Activated CD8-positive, alpha-beta memory T cell treated with anti-CD3 and anti-CD28 coated beads, Interleukin-2, amount 10 ng/mL, durations not matched to agents 7 days and 5 days (primary cell): ENCODE measurements at regions not wholly inside any gene's neighbourhood (a gene's known extent, or its start where the extent isn't known, plus 50 kb on each side); places are given as distances from the start of the nearest gene placed in this dataset.

Experiments
- ATAC-seq: fragments of 150-1000 bp; cut with Tn5 transposase; one replicate; pipeline ENCODE4 v1.10.0; 2021; ENCODE audit warnings: moderate library complexity
- CTCF ChIA-PET: fragments of 350-600 bp; sonication (Branson Sonifier 250); formaldehyde crosslinking; loops from one replicate; lab custom pipeline; 2021; ENCODE audit warnings: antibody characterized with exemption; lab: Charles Lee
- DNase-seq: peaks from one replicate; pipeline ENCODE4 v3.0.0-alpha.2; 2020
- H3K27ac Mint-ChIP-seq: one replicate; pipeline ENCODE4 v1.8.0; 2021; ENCODE audit warnings: mild to moderate bottlenecking, mixed read lengths
- H3K27me3 Mint-ChIP-seq: one replicate; pipeline ENCODE4 v1.8.0; 2021; ENCODE audit warnings: mixed read lengths
- H3K36me3 Mint-ChIP-seq: one replicate; pipeline ENCODE4 v1.8.0; 2021; ENCODE audit warnings: mild to moderate bottlenecking, mixed read lengths
- H3K4me1 Mint-ChIP-seq: one replicate; pipeline ENCODE4 v1.8.0; 2021; ENCODE audit warnings: mixed read lengths
- H3K4me3 Mint-ChIP-seq: one replicate; pipeline ENCODE4 v1.8.0; 2021; ENCODE audit warnings: mild to moderate bottlenecking, moderate library complexity, mixed read lengths
- H3K9me3 Mint-ChIP-seq: one replicate; pipeline ENCODE4 v1.8.0; 2022; ENCODE audit warnings: low read depth, mixed read lengths

- DNase-seq: no peak
- no peaks in the 10 kb centered on the region for H3K27me3 Mint-ChIP-seq
- H3K4me3 Mint-ChIP-seq: no peak overlapping the region
- H3K9me3 Mint-ChIP-seq: peaks cover 6% of the 10 kb centered on the region
- no peak overlapping the region for H3K27ac Mint-ChIP-seq
- no peaks in the 10 kb centered on the region for H3K4me1 Mint-ChIP-seq
- CTCF ChIA-PET: no interaction called here
- peaks cover 3% of the 10 kb centered on the region for H3K36me3 Mint-ChIP-seq
- no peak for ATAC-seq
Measured at GRCh38 chr2:62375113-62375420, 130.9 kb downstream of the TMEM17 start.

GRCh38 chr2:62374301-62375112 is 131.5 kb downstream of the TMEM17 start:
- no peak for ATAC-seq
- H3K27ac Mint-ChIP-seq: no peak overlapping the region
- CTCF ChIA-PET: no interaction called here

GRCh38 chr2:62372824-62373223 is 133.2 kb downstream of the TMEM17 start:
- ATAC-seq (no peak), DNase-seq (no peak)
- no peak overlapping the region for H3K4me3 Mint-ChIP-seq
- peaks cover 3% of the 10 kb centered on the region for H3K36me3 Mint-ChIP-seq
- H3K4me1 Mint-ChIP-seq: no peaks in the 10 kb centered on the region
- H3K27me3 Mint-ChIP-seq: no peaks in the 10 kb centered on the region
- H3K27ac Mint-ChIP-seq: no peak overlapping the region
- CTCF ChIA-PET: no interaction called here
- peaks cover 6% of the 10 kb centered on the region for H3K9me3 Mint-ChIP-seq

More at GRCh38 chr2:62374301-62375112, 131.5 kb downstream of the TMEM17 start:
- H3K27me3 Mint-ChIP-seq: no peaks in the 10 kb centered on the region
- DNase-seq: no peak
- no peak overlapping the region for H3K4me3 Mint-ChIP-seq
- peaks cover 3% of the 10 kb centered on the region for H3K36me3 Mint-ChIP-seq
- no peaks in the 10 kb centered on the region for H3K4me1 Mint-ChIP-seq
- peaks cover 6% of the 10 kb centered on the region for H3K9me3 Mint-ChIP-seq

GRCh38 chr2:62370321-62371250 is 135.4 kb downstream of the TMEM17 start:
- Mint-ChIP-seq H3K27ac (no peak overlapping the region), H3K27me3 (no peaks in the 10 kb centered on the region), H3K4me1 (no peaks in the 10 kb centered on the region), H3K36me3 (peaks cover 3% of the 10 kb centered on the region), H3K9me3 (peaks cover 6% of the 10 kb centered on the region), H3K4me3 (no peak overlapping the region)
- CTCF ChIA-PET: interaction anchor here (0.8 kb wide), 1 partner anchor 10 kb away, joined by 4 read pairs; no protein-coding TSS in a partner anchor
- ATAC-seq (no peak), DNase-seq (no peak)

DNA sequence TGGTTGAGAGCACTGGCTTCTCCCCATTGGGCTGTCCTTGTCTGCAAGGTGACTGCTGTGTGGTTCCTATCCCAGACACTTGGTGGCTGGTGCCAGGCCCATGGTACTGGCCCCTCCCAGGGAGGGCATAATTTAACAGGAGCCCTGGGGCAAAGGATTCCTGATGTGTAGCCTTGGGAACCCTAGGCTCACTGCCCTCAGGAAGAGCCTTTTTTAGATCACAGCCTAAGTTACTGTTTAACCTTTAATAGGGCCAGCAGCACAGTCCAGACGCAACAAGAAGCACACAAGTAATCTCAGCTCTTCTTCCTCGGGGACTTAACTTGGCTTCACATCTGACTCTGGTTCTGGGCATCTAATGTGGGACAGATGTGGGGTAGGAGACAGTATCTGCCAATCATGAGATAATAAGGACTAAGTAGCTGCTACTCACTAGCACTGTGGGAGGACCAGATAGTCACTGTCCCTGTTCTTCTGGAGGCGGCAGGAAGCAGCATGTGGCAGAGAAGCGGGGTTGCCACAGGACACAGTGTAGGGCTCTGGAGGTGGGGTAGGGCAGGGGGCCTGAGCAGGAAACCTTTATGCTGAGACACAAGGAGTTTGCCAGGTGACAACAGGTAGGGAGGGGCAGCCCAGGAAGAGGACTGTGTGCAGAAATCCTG is 136.3 kb downstream of the TMEM17 start:
- Mint-ChIP-seq H3K4me3 (no peak overlapping the region), H3K9me3 (peaks cover 6% of the 10 kb centered on the region), H3K27ac (no peak overlapping the region), H3K36me3 (peaks cover 3% of the 10 kb centered on the region), H3K27me3 (no peaks in the 10 kb centered on the region), H3K4me1 (no peaks in the 10 kb centered on the region)
- CTCF ChIA-PET: no interaction called here
- DNase-seq (no peak), ATAC-seq (no peak)

DNA sequence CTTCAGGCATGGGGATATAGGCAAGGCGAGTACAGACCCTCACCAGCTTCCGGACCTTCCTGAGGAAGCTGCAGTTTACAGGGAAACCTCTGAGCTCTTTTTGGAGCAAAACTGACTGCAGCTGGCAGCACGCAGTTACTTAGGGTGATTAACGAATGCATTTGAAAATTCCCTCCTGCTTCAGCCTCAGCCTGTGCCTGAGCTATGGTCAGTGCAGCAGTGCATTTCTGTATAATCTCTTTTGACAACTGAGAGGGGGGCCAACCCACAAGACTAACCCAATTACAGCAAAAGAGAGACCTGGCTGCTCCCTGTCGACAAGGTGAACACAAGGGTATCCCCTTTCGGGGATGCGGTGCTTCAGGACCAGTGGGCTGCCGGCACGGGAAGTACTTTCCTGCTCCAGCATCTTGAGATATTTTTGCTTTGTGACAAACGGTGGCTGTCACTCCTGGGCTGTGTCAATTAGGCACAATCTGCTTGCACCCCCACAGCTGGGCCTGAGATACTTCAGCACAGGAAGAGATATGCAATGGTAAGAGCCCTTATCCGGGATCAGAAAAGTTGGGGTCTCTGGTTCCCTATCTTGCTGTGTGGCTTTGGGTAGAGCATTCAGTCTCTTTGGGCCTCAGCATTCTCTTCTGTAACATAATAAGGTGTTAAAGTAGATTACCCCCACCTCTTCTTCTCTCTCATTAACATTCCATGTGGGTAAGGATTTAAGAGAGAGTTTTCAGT is 141.0 kb downstream of the TMEM17 start:
- no peak overlapping the region for H3K27ac Mint-ChIP-seq
- no peaks in the 10 kb centered on the region for H3K27me3 Mint-ChIP-seq
- no peak overlapping the region for H3K4me3 Mint-ChIP-seq
- CTCF ChIA-PET: no interaction called here
- no peaks in the 10 kb centered on the region for H3K36me3 Mint-ChIP-seq
- DNase-seq: no peak
- H3K9me3 Mint-ChIP-seq: no peaks in the 10 kb centered on the region
- ATAC-seq: no peak
- no peaks in the 10 kb centered on the region for H3K4me1 Mint-ChIP-seq

DNA sequence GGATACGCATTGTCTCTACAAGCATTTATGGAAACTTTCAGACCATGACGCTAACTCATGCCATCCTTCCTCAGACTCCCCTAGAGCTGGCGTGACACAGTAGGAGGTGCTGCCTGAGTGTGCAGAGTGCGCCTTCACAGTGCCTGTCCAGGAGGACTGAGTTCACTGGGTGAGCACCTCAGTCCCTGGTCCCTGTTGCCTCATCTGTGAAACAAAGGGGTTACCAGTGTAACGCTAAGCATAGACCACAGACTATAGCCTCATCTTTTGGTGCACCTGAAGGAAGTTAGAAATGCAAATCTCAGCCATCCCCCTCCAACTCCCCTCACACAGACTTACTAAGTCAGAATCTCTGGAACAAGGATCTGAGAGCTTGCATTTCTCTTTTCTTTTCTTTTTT is 142.8 kb downstream of the TMEM17 start:
- ATAC-seq (no peak), DNase-seq (no peak)
- H3K27ac Mint-ChIP-seq: no peak overlapping the region
- H3K4me3 Mint-ChIP-seq: no peak overlapping the region
- no peaks in the 10 kb centered on the region for H3K36me3 Mint-ChIP-seq
- H3K4me1 Mint-ChIP-seq: no peaks in the 10 kb centered on the region
- no peaks in the 10 kb centered on the region for H3K27me3 Mint-ChIP-seq
- CTCF ChIA-PET: interaction anchor here (0.7 kb wide), 1 partner anchor 1221 kb away, joined by 3 read pairs; no protein-coding TSS in a partner anchor
- no peaks in the 10 kb centered on the region for H3K9me3 Mint-ChIP-seq

GRCh38 chr2:62362561-62362960 is 143.4 kb downstream of the TMEM17 start:
- CTCF ChIA-PET: no interaction called here
- no peaks in the 10 kb centered on the region for H3K27me3 Mint-ChIP-seq
- DNase-seq (no peak), ATAC-seq (no peak)
- H3K9me3 Mint-ChIP-seq: no peaks in the 10 kb centered on the region
- no peaks in the 10 kb centered on the region for H3K36me3 Mint-ChIP-seq
- H3K27ac Mint-ChIP-seq: no peak overlapping the region
- no peak overlapping the region for H3K4me3 Mint-ChIP-seq
- no peaks in the 10 kb centered on the region for H3K4me1 Mint-ChIP-seq

DNA sequence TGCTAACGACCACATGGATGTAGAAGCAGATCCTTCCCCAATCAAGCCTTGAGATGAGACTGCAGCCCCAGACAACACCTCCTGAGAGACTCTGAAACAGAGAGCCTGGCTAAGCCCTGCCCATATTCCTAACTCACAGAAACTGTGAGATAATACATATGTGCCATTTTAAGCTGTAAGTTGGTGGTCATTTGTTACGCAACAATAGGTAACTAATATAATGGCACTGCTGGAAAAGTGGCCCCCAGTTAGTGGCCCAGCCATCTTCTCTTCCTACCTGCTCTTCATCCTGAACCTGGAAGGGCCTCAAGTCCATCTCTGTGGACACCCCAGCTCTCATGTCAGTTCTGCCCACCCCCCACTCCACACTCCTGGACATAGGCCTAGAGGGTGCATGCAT is 144.0 kb downstream of the TMEM17 start:
- Mint-ChIP-seq H3K9me3 (no peaks in the 10 kb centered on the region), H3K4me1 (no peaks in the 10 kb centered on the region), H3K36me3 (no peaks in the 10 kb centered on the region), H3K4me3 (no peak overlapping the region), H3K27ac (no peak overlapping the region), H3K27me3 (no peaks in the 10 kb centered on the region)
- CTCF ChIA-PET: interaction anchor here (1.3 kb wide), 1 partner anchor 429 kb away, joined by 3 read pairs; no protein-coding TSS in a partner anchor
- ATAC-seq: no peak
- DNase-seq: no peak

DNA sequence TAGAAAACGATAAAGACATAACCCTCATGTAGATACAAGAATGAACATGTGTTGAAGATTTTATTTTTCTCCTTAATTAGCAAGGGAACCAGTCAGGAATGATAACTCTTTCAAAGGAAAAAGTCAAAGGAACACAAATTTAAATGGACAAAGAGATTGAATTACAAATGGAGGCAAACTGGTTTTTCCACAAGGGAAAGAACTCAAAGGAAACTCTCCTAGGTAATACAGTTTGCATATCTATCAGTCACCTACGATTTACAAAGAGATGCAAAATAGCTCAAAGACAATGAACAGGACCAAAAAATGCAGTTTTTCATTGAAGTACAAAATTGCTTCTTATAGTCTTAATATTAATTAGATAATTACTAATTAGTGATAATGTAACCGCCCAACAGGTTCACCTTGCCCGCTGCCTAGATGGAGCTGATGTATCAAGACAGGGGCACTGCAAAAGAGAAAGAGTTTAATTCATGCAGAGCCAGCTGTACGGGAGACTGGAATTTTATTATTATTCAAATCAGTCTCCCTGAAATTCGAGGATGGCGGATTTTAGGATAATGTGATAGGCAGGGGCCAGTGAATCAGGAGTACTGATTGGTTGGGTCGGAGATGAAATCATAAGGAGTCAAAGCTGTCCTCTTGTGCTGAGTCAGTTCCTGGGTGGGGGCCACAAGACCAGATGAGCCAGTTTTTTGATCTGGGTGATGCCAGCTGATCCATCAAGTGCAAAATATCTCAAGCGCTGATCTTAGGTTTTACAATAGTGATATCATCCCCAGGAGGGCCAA is 151.0 kb downstream of the TMEM17 start:
- Mint-ChIP-seq H3K36me3 (peaks cover 2% of the 10 kb centered on the region), H3K4me1 (no peaks in the 10 kb centered on the region), H3K4me3 (no peak overlapping the region), H3K27ac (no peak overlapping the region), H3K27me3 (no peaks in the 10 kb centered on the region), H3K9me3 (no peaks in the 10 kb centered on the region)
- DNase-seq (no peak), ATAC-seq (no peak)
- CTCF ChIA-PET: interaction anchor here (1.4 kb wide), 1 partner anchor 57 kb away, joined by 3 read pairs; no protein-coding TSS in a partner anchor

DNA sequence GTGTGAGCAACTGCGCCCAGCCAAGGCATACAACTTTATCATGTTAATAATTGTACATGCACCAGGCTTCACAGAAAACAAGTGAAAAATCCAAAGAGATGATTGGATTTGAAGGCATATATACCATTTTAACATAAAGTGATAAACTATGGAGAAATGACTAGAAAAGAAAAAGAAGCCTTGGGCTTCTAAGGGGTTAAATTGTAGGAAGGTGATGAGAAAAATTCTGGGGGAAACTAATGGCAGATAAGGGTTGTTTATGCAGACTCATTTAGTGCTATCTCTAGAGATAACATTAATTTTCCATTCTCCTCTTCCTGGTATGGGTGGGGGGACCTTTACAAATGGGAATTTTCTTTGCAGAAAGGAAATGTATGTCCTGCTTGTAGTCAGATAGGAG is 154.0 kb downstream of the TMEM17 start:
- CTCF ChIA-PET: no interaction called here
- no peaks in the 10 kb centered on the region for H3K27me3 Mint-ChIP-seq
- H3K4me1 Mint-ChIP-seq: peaks cover 4% of the 10 kb centered on the region
- DNase-seq (no peak), ATAC-seq (no peak)
- peaks cover 2% of the 10 kb centered on the region for H3K9me3 Mint-ChIP-seq
- no peak overlapping the region for H3K4me3 Mint-ChIP-seq
- peaks cover 2% of the 10 kb centered on the region for H3K36me3 Mint-ChIP-seq
- H3K27ac Mint-ChIP-seq: no peak overlapping the region

- CTCF ChIA-PET: no interaction called here
- no peaks in the 10 kb centered on the region for H3K27me3 Mint-ChIP-seq
- H3K4me3 Mint-ChIP-seq: no peak overlapping the region
- no peak for DNase-seq
- peaks cover 4% of the 10 kb centered on the region for H3K4me1 Mint-ChIP-seq
- ATAC-seq: no peak
- peaks cover 2% of the 10 kb centered on the region for H3K36me3 Mint-ChIP-seq
- peaks cover 2% of the 10 kb centered on the region for H3K9me3 Mint-ChIP-seq
- no peak overlapping the region for H3K27ac Mint-ChIP-seq
Measured at GRCh38 chr2:62349788-62350187, 153.9 kb downstream of the B3GNT2 start.
